Cerebellar cortex (tissue), 1 donor: ENCODE measurements at regions not wholly inside any gene's neighbourhood (a gene's known extent, or its start where the extent isn't known, plus 50 kb on each side); places are given as distances from the start of the nearest gene placed in this dataset.
"Not testable (repeated sequence)": the region's sequence is repeated elsewhere in the genome, so short reads cannot be mapped to it uniquely, and the experiment has no call there.

Experiments
- DNase-seq: peaks from one replicate; pipeline ENCODE4 v3.0.0-alpha.2; 2015; ENCODE audit warnings: low spot score

GRCh38 chr1:220942278-220942677 is 63.0 kb downstream of the HLX start:
- DNase-seq = no peak

- not testable (repeated sequence) for DNase-seq
Observed at GRCh38 chr1:220942914-220943313, 63.7 kb downstream of the HLX start.

GRCh38 chr1:220943319-220943996 is 64.2 kb downstream of the HLX start:
- DNase-seq = no peak

- DNase-seq = peak; percentile 1
Observed at GRCh38 chr1:220950576-220950975, 71.3 kb downstream of the HLX start.

GRCh38 chr1:220952961-220953643 is 73.9 kb downstream of the HLX start:
- no peak for DNase-seq

- DNase-seq = no peak
Observed at GRCh38 chr1:220954321-220955075, 75.3 kb downstream of the HLX start.

GRCh38 chr1:220955116-220955515 is 75.9 kb downstream of the HLX start:
- DNase-seq = no peak

GRCh38 chr1:220956501-220957232 is 77.4 kb downstream of the HLX start:
- DNase-seq = no peak

- no peak for DNase-seq
Observed at GRCh38 chr1:220957233-220957605, 78.0 kb downstream of the HLX start.

- no peak for DNase-seq
Observed at GRCh38 chr1:220958234-220958633, 79.0 kb downstream of the HLX start.

GRCh38 chr1:220962031-220962751 is 82.9 kb downstream of the HLX start:
- no peak for DNase-seq

GRCh38 chr1:220966041-220966440 is 86.8 kb downstream of the HLX start:
- no peak for DNase-seq

- no peak for DNase-seq
Observed at GRCh38 chr1:220966473-220966872, 87.2 kb downstream of the HLX start.

GRCh38 chr1:220966881-220967611 is 87.8 kb downstream of the HLX start:
- no peak for DNase-seq

GRCh38 chr1:220967911-220968310 is 88.7 kb downstream of the HLX start:
- DNase-seq = no peak

GRCh38 chr1:220969281-220969680 is 90.0 kb downstream of the HLX start:
- not testable (repeated sequence) for DNase-seq

GRCh38 chr1:220970311-220970710 is 91.1 kb downstream of the HLX start:
- DNase-seq = no peak

- no peak for DNase-seq
Observed at GRCh38 chr1:220971221-220971620, 92.0 kb downstream of the HLX start.

- no peak for DNase-seq
Observed at GRCh38 chr1:220974431-220974830, 95.2 kb downstream of the HLX start.

- no peak for DNase-seq
Observed at GRCh38 chr1:220976390-220976789, 97.1 kb downstream of the HLX start.

- DNase-seq = no peak
Observed at GRCh38 chr1:220979371-220979770, 100.1 kb downstream of the HLX start.
